H1 (cell line): ENCODE measurements at regions not wholly inside any gene's neighbourhood (a gene's known extent, or its start where the extent isn't known, plus 50 kb on each side); places are given as distances from the start of the nearest gene placed in this dataset.

Experiments
- CTCF ChIA-PET: fragments of 300-600 bp; sonication (Branson Sonifier 250); formaldehyde crosslinking; loops from one replicate; lab custom pipeline; 2021; ENCODE audit not compliant: partially characterized antibody; lab: Charles Lee
- POLR2A ChIA-PET: fragments of 300-600 bp; sonication (Branson Sonifier 250); formaldehyde crosslinking; loops from one replicate; lab custom pipeline; 2021; ENCODE audit warnings: inconsistent platforms; ENCODE audit not compliant: partially characterized antibody; lab: Charles Lee
- DNase-seq, 2 experiments: peaks; one replicate each; pipeline versions ENCODE4 v3.0.0 to v3.0.0-alpha.2; 2010 to 2022; ENCODE audit warnings: low spot score in 2 of 2, low read depth in 1 of 2, mixed read lengths in 1 of 2
- FAIRE-seq: peaks from 2 replicates; lab custom pipeline; 2011; peaks lifted over from hg19 to GRCh38; lab: Jason Lieb, UNC
- H2AFZ ChIP-seq: 2 replicates; pipeline ENCODE4 v1.8.1; 2012; ENCODE audit warnings: low read length, inconsistent platforms
- H2AK5ac ChIP-seq: 2 replicates; pipeline ENCODE4 v1.6.1; 2013; ENCODE audit warnings: low read depth, low read length
- H2BK120ac ChIP-seq: replicated peaks from 2 replicates; pipeline ENCODE3; 2013; ENCODE audit warnings: low read depth, low read length, inconsistent platforms
- H2BK12ac ChIP-seq: 2 replicates; pipeline ENCODE4 v1.6.1; 2013; ENCODE audit warnings: low read depth, low read length
- H2BK15ac ChIP-seq: 2 replicates; pipeline ENCODE4 v1.6.1; 2013; ENCODE audit warnings: low read length
- H2BK20ac ChIP-seq: 2 replicates; pipeline ENCODE4 v1.6.1; 2013; ENCODE audit warnings: low read length
- H2BK5ac ChIP-seq: 2 replicates; pipeline ENCODE4 v1.6.1; 2013; ENCODE audit warnings: low read depth, low read length
- H3K14ac ChIP-seq: 2 replicates; pipeline ENCODE4 v1.6.1; 2013; ENCODE audit warnings: inconsistent platforms; ENCODE audit not compliant: insufficient read length
- H3K18ac ChIP-seq: 2 replicates; pipeline ENCODE4 v1.6.1; 2013; ENCODE audit warnings: low read length; ENCODE audit errors: extremely low read depth
- H3K23ac ChIP-seq: 2 replicates; pipeline ENCODE4 v1.6.1; 2013; ENCODE audit warnings: inconsistent platforms; ENCODE audit not compliant: insufficient read length
- H3K23me2 ChIP-seq: 2 replicates; pipeline ENCODE4 v1.6.1; 2013; ENCODE audit warnings: low read depth, low read length
- H3K27ac ChIP-seq: 2 replicates; pipeline ENCODE4 v1.6.1; 2011; ENCODE audit warnings: low read depth, low read length, inconsistent platforms
- H3K27me3 ChIP-seq, 4 experiments: replicated peaks in 1 of 4; 1 replicate in 1 of 4; 2 replicates in 3 of 4; pipeline versions ENCODE4 v1.6.1 to v1.8.1; 2011 to 2013; ENCODE audit warnings: low read length in 3 of 4, mild to moderate bottlenecking in 3 of 4, inconsistent platforms in 2 of 4, mixed read lengths in 2 of 4, moderate library complexity in 1 of 4; ENCODE audit not compliant: control insufficient read depth in 3 of 4, insufficient read depth in 3 of 4; ENCODE audit errors: extremely low read depth in 1 of 4
- H3K36me3 ChIP-seq, 4 experiments: 2 replicates each; pipeline versions ENCODE4 v1.6.1 to v1.8.1; 2011 to 2013; ENCODE audit warnings: mild to moderate bottlenecking in 4 of 4, low read length in 3 of 4, moderate library complexity in 2 of 4, control low read depth in 1 of 4, inconsistent platforms in 1 of 4; ENCODE audit not compliant: insufficient read depth in 4 of 4, control insufficient read depth in 2 of 4
- H3K4ac ChIP-seq: replicated peaks from 2 replicates; pipeline ENCODE3; 2013; ENCODE audit warnings: low read length, low read depth, mixed read lengths, inconsistent platforms; ENCODE audit not compliant: insufficient read length
- H3K4me1 ChIP-seq, 4 experiments: replicated peaks in 1 of 4; 1 replicate in 1 of 4; 2 replicates in 3 of 4; pipeline versions ENCODE4 v1.6.1 to v1.8.1; 2011 to 2013; ENCODE audit warnings: low read length in 3 of 4, inconsistent platforms in 2 of 4, mixed read lengths in 1 of 4; ENCODE audit not compliant: insufficient read depth in 4 of 4, control insufficient read depth in 3 of 4
- H3K4me2 ChIP-seq, 2 experiments: 2 replicates each; pipeline versions ENCODE4 v1.6.1 to v1.8.1; 2011 to 2013; ENCODE audit warnings: low read depth in 2 of 2, low read length in 2 of 2, control low read depth in 1 of 2, inconsistent platforms in 1 of 2, mild to moderate bottlenecking in 1 of 2; ENCODE audit not compliant: insufficient read depth in 1 of 2
- H3K4me3 ChIP-seq, 4 experiments: fragments of 200-600, 300-600 bp in 1 of 4; sonication (generic), shearing (Covaris generic), sonication (Bioruptor Twin) in 1 of 4; 2 replicates each; pipeline versions ENCODE4 v1.5.1 to v1.8.1; 2011 to 2016; ENCODE audit warnings: low read length in 4 of 4, low read depth in 3 of 4, control low read depth in 2 of 4, inconsistent platforms in 2 of 4, mild to moderate bottlenecking in 2 of 4, mixed read lengths in 1 of 4, moderate library complexity in 1 of 4; ENCODE audit not compliant: insufficient read depth in 2 of 4; ENCODE audit errors: extremely low read depth in 1 of 4
- H3K56ac ChIP-seq: replicated peaks from 2 replicates; pipeline ENCODE3; 2013; ENCODE audit warnings: low read depth, mild to moderate bottlenecking, mixed read lengths, low read length, inconsistent platforms; ENCODE audit not compliant: insufficient read length
- H3K79me1 ChIP-seq: 2 replicates; pipeline ENCODE4 v1.6.1; 2013; ENCODE audit warnings: low read depth, low read length, control low read depth
- H3K79me2 ChIP-seq, 2 experiments: 2 replicates each; pipeline versions ENCODE4 v1.6.1 to v1.8.1; 2012 to 2013; ENCODE audit warnings: low read length in 2 of 2, mild to moderate bottlenecking in 2 of 2, inconsistent platforms in 1 of 2; ENCODE audit not compliant: insufficient read depth in 2 of 2, control insufficient read depth in 1 of 2
- H3K9ac ChIP-seq, 4 experiments: replicated peaks in 1 of 4; 1 replicate in 1 of 4; 2 replicates in 3 of 4; pipeline versions ENCODE4 v1.6.1 to v1.8.1; 2011 to 2013; ENCODE audit warnings: low read depth in 3 of 4, low read length in 3 of 4, control low read depth in 2 of 4, mild to moderate bottlenecking in 2 of 4, moderate library complexity in 2 of 4, inconsistent platforms in 1 of 4; ENCODE audit errors: extremely low read depth in 1 of 4
- H3K9me3 ChIP-seq, 2 experiments: 2 replicates each; pipeline versions ENCODE4 v1.6.1 to v1.8.1; 2012 to 2013; ENCODE audit warnings: mild to moderate bottlenecking in 2 of 2, moderate library complexity in 2 of 2, control low read depth in 1 of 2, inconsistent platforms in 1 of 2, low read depth in 1 of 2, low read length in 1 of 2, mixed read lengths in 1 of 2; ENCODE audit not compliant: insufficient read depth in 2 of 2
- H4K20me1 ChIP-seq, 2 experiments: replicated peaks in 1 of 2; 2 replicates each; pipeline versions ENCODE3 to v1.8.1; 2011 to 2013; ENCODE audit warnings: inconsistent platforms in 2 of 2, low read length in 2 of 2, mild to moderate bottlenecking in 1 of 2; ENCODE audit not compliant: insufficient read depth in 2 of 2, control insufficient read depth in 1 of 2
- H4K5ac ChIP-seq: 2 replicates; pipeline ENCODE4 v1.6.1; 2013; ENCODE audit warnings: low read length, low read depth, mixed read lengths, inconsistent platforms; ENCODE audit not compliant: insufficient read length
- H4K8ac ChIP-seq: 2 replicates; pipeline ENCODE4 v1.8.0; 2013; ENCODE audit warnings: mild to moderate bottlenecking, moderate library complexity, low read length, inconsistent platforms; ENCODE audit not compliant: insufficient read depth; ENCODE audit errors: extremely low read depth
- H4K91ac ChIP-seq: replicated peaks from 2 replicates; pipeline ENCODE3; 2013; ENCODE audit warnings: low read length, mixed read lengths, inconsistent platforms; ENCODE audit not compliant: insufficient read length
- GTF2F1 ChIP-seq: IDR thresholded peaks from 2 replicates; pipeline ENCODE4 v1.6.1; 2012; ENCODE audit warnings: low read depth, low read length, improper control_type of control experiment, borderline replicate concordance
- KDM1A ChIP-seq: fragments of 200-600, 300-600 bp; sonication (generic); IDR thresholded peaks from 2 replicates; pipeline ENCODE4 v1.7.1; 2016; ENCODE audit warnings: mild to moderate bottlenecking, low read length, borderline replicate concordance
- MAFK ChIP-seq: IDR thresholded peaks from 2 replicates; pipeline ENCODE4 v1.6.1; 2012; ENCODE audit warnings: low read depth, mild to moderate bottlenecking, improper control_type of control experiment, low read length
- SP2 ChIP-seq: IDR thresholded peaks from 2 replicates; pipeline ENCODE4 v1.6.1; 2012; ENCODE audit warnings: mild to moderate bottlenecking, low read length, inconsistent platforms
- TAF7 ChIP-seq: optimal IDR thresholded peaks from 2 replicates; pipeline ENCODE3; 2011; ENCODE audit warnings: low read depth, mild to moderate bottlenecking, inconsistent platforms, low read length, moderate library complexity, borderline replicate concordance
- USF2 ChIP-seq: IDR thresholded peaks from 2 replicates; pipeline ENCODE4 v1.6.1; 2011; ENCODE audit warnings: low read length, improper control_type of control experiment
- WGBS, 2 experiments: shearing (Covaris generic) in 1 of 2; methylation state at CpG; one replicate each; pipeline versions ENCODE4 v1.1.6 to v1.1.7; 2013 to 2015; ENCODE audit warnings: low lambda C conversion rate in 2 of 2, mixed read lengths in 2 of 2, inconsistent platforms in 1 of 2, low coverage in 1 of 2, missing lambda C conversion rate in 1 of 2; ENCODE audit not compliant: insufficient replicate concordance in 2 of 2, insufficient coverage in 1 of 2, insufficient read length in 1 of 2; ENCODE audit errors: extremely low coverage in 1 of 2, missing lambda C conversion rate in 1 of 2; 5-methylcytosine and 5-hydroxymethylcytosine counted together
- TF ChIP-seq, protein P1 (sequence below), 3 experiments: IDR thresholded peaks; 1 replicate in 2 of 3; 2 replicates in 1 of 3; pipeline versions ENCODE4 v1.5.1 to v1.6.1; 2011; ENCODE audit warnings: low read length in 3 of 3, mild to moderate bottlenecking in 3 of 3, inconsistent platforms in 2 of 3, low read depth in 1 of 3, moderate library complexity in 1 of 3; ENCODE audit not compliant: insufficient read depth in 1 of 3; ENCODE audit errors: control extremely low read depth in 1 of 3

GRCh38 chr15:91413142-91413541, 313.1 kb downstream of the SV2B start:
- Histone ChIP-seq H3K14ac (no peak overlapping the region), H3K36me3 (no peaks in the 10 kb centered on the region), H3K79me1 (no peaks in the 10 kb centered on the region), H3K79me2 (no peaks in the 10 kb centered on the region), H2AK5ac (no peak overlapping the region), H3K9me3 (no peaks in the 10 kb centered on the region), H2AFZ (no peak overlapping the region), H2BK15ac (no peak overlapping the region), H3K4me2 (no peak overlapping the region), H3K23ac (no peak overlapping the region), H3K18ac (no peak overlapping the region), H2BK12ac (no peak overlapping the region), H3K9ac (no peak overlapping the region), H3K56ac (no peak overlapping the region), H4K8ac (no peak overlapping the region), H3K23me2 (no peaks in the 10 kb centered on the region), H3K4ac (no peak overlapping the region), H2BK5ac (no peak overlapping the region), H3K4me1 (no peaks in the 10 kb centered on the region), H4K5ac (no peak overlapping the region), H2BK20ac (no peak overlapping the region), H2BK120ac (no peak overlapping the region), H3K27ac (no peak overlapping the region), H4K91ac (no peak overlapping the region), H4K20me1 (no peaks in the 10 kb centered on the region), H3K4me3 (no peak overlapping the region), H3K27me3 (no peaks in the 10 kb centered on the region)
- ChIA-PET CTCF (interaction anchor here (1.2 kb wide), 1 partner anchor 131 kb away, joined by 3 read pairs; no protein-coding TSS in a partner anchor), POLR2A (no interaction called here)
- WGBS, 2 experiments: 96% methylated on average over 2 of the region's 2 CpGs; no CpG with 5 or more reads in 1 of the 2 experiments
- no peak for DNase-seq
- FAIRE-seq: no peak
- TF ChIP-seq, protein P1, sequence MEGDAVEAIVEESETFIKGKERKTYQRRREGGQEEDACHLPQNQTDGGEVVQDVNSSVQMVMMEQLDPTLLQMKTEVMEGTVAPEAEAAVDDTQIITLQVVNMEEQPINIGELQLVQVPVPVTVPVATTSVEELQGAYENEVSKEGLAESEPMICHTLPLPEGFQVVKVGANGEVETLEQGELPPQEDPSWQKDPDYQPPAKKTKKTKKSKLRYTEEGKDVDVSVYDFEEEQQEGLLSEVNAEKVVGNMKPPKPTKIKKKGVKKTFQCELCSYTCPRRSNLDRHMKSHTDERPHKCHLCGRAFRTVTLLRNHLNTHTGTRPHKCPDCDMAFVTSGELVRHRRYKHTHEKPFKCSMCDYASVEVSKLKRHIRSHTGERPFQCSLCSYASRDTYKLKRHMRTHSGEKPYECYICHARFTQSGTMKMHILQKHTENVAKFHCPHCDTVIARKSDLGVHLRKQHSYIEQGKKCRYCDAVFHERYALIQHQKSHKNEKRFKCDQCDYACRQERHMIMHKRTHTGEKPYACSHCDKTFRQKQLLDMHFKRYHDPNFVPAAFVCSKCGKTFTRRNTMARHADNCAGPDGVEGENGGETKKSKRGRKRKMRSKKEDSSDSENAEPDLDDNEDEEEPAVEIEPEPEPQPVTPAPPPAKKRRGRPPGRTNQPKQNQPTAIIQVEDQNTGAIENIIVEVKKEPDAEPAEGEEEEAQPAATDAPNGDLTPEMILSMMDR (IDR thresholded peaks at IDR 0.05; ENCODE audit: control extremely low read depth in 1 of 3, insufficient read depth in 1 of 3, low read depth in 1 of 3, low read length in 3 of 3): no peak
- TF ChIP-seq SP2: no peak
- no peak for TF ChIP-seq GTF2F1
- no peak for TF ChIP-seq KDM1A
- TF ChIP-seq USF2: no peak
- no peak for TF ChIP-seq MAFK
- no peak for TF ChIP-seq TAF7
